ENCODE measurements at regions not wholly inside any gene's neighbourhood (a gene's known extent, or its start where the extent isn't known, plus 50 kb on each side); places are given as distances from the start of the nearest gene placed in this dataset.

GRCh38 chr6:165886169-165886568 is 223.1 kb upstream of the PDE10A start:
- peaks cover 0 to 6% (median 0%) of the 10 kb centered on the region in 4 experiments for H3K27me3 ChIP-seq (replicated peaks in 1 of 4; ENCODE audit: control extremely low read depth in 1 of 4, control insufficient read depth in 3 of 4, insufficient read depth in 4 of 4, low read length in 3 of 4)
- DNase-seq, result no peak
- intact Hi-C loops (cut with micrococcal nuclease), result no loop called here
- H3K4me1 Mint-ChIP-seq, result peaks cover 8% of the 10 kb centered on the region
- CTCF ChIA-PET, result interaction anchor here (0.8 kb wide), 1 partner anchor 212 kb away, joined by 3 read pairs; no protein-coding TSS in a partner anchor
- H3K4me3 Mint-ChIP-seq, result no peak overlapping the region
- H3K9me3 ChIP-seq (ENCODE audit: control extremely low read depth in 1 of 3, control insufficient read depth in 2 of 3, insufficient read depth in 1 of 3, low read length in 2 of 3), result peaks cover 0 to 11% (median 0%) of the 10 kb centered on the region in 3 donors
- H3K79me2 ChIP-seq (ENCODE audit: control insufficient read depth, insufficient read depth, low read length), result no peaks in the 10 kb centered on the region
- peaks cover 12% of the 10 kb centered on the region for H3K9me3 Mint-ChIP-seq (ENCODE audit: insufficient read depth)
- peaks cover 0 to 9% of the 10 kb centered on the region in 2 donors for H3K4me1 ChIP-seq (ENCODE audit: control insufficient read depth in 2 of 2, insufficient read depth in 2 of 2, low read length in 2 of 2)
- ATAC-seq (ENCODE audit: low read depth), result no peak
- no peak overlapping the region for H3K27ac ChIP-seq (ENCODE audit: low read length in 2 of 2)
- peaks cover 19% of the 10 kb centered on the region for H3K27me3 Mint-ChIP-seq
- no peak overlapping the region for H3K9ac ChIP-seq (ENCODE audit: low read length)
- H3K4me2 ChIP-seq (replicated peaks; ENCODE audit: low read depth, low read length, poor library complexity, severe bottlenecking), result no peak overlapping the region
- WGBS (ENCODE audit: insufficient coverage), result 100% methylated on average over 1 of the region's 1 CpG
- no peak overlapping the region for H3K27ac Mint-ChIP-seq
- no peak overlapping the region for H3K4me3 ChIP-seq (ENCODE audit: control extremely low read depth in 1 of 5, extremely low read depth in 1 of 5, insufficient read depth in 1 of 5, low read depth in 2 of 5, low read length in 4 of 5)
- H4K20me1 ChIP-seq (ENCODE audit: control insufficient read depth, insufficient read depth, low read length, poor library complexity, severe bottlenecking), result no peaks in the 10 kb centered on the region
- H3K36me3 ChIP-seq (replicated peaks in 1 of 2; ENCODE audit: control extremely low read depth in 1 of 2, control insufficient read depth in 1 of 2, extremely low read depth in 1 of 2, insufficient read depth in 2 of 2, low read length in 1 of 2), result no peaks in the 10 kb centered on the region
- H2AFZ ChIP-seq (ENCODE audit: insufficient read depth, low read depth, low read length, poor library complexity, severe bottlenecking), result no peak overlapping the region
- POLR2A ChIA-PET, result no interaction called here
- no peak for TF ChIP-seq EZH2 (IDR thresholded peaks at IDR 0.05; ENCODE audit: borderline replicate concordance, insufficient read depth, low read depth, low read length, poor library complexity, severe bottlenecking)
- TF ChIP-seq CTCF (IDR thresholded peaks at IDR 0.05), result no peak

DNA sequence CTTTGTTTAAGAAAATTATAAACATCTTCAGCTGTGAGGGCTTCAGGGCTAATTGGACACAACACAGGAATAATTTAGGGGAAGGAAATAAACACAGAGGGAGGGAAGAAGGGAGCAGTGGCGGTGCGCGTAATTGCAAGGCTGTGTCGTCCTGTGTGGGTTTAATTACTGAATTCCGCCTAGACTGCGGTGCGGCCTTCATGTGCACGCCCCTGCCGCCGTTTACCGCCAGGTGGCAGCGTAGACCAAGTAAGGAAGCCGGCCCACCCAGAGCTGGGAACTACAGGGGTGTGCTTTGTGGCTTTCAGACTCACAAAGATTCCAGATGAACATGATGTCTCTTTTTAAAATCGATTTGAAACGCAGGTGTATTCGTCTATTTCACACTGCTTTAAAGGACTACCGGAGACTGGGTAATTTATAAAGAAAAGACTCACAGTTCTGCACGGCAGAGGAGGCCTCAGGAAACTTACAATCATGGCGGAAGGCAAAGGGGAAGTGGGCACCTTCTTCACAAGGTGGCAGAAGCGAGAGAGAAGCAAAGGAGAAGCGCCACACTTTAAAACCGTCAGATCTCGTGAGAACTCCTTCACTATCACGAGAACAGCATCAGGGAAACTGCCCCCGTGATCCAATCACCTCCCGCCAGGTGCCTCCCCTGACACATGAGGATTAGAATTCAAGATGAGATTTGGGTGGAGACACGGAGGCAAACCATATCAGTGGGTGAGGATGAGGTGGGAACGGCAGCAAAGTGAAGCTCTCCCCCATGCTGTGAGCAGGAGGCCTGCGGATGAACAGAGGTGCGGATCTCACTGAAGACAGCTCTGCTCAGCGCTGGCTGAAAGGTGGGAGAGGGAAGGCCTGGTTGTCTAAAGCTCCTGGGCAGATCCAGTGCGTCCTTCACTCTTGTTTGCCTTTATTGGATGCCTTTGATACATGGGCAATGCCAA is 222.0 kb upstream of the PDE10A start:
- Histone ChIP-seq H2AFZ (ENCODE audit: insufficient read depth, low read depth, low read length, poor library complexity, severe bottlenecking) (peak overlapping the region; percentile 74), H3K4me2 (replicated peaks; ENCODE audit: low read depth, low read length, poor library complexity, severe bottlenecking) (peak overlapping the region; percentile 52), H4K20me1 (ENCODE audit: control insufficient read depth, insufficient read depth, low read length, poor library complexity, severe bottlenecking) (no peaks in the 10 kb centered on the region), H3K27ac (ENCODE audit: low read length in 2 of 2) (no peak overlapping the region), H3K27me3 (replicated peaks in 1 of 4; ENCODE audit: control extremely low read depth in 1 of 4, control insufficient read depth in 3 of 4, insufficient read depth in 4 of 4, low read length in 3 of 4) (peaks cover 0 to 3% (median 0%) of the 10 kb centered on the region in 4 experiments), H3K9ac (ENCODE audit: low read length) (peak overlapping the region; percentile 43), H3K4me3 (ENCODE audit: control extremely low read depth in 1 of 5, extremely low read depth in 1 of 5, insufficient read depth in 1 of 5, low read depth in 2 of 5, low read length in 4 of 5) (peak overlapping the region in 2 of 5 experiments; percentile 12 to 14), H3K4me1 (ENCODE audit: control insufficient read depth in 2 of 2, insufficient read depth in 2 of 2, low read length in 2 of 2) (peaks cover 0 to 9% of the 10 kb centered on the region in 2 donors), H3K79me2 (ENCODE audit: control insufficient read depth, insufficient read depth, low read length) (no peaks in the 10 kb centered on the region), H3K9me3 (ENCODE audit: control extremely low read depth in 1 of 3, control insufficient read depth in 2 of 3, insufficient read depth in 1 of 3, low read length in 2 of 3) (peaks cover 0 to 11% (median 0%) of the 10 kb centered on the region in 3 donors), H3K36me3 (replicated peaks in 1 of 2; ENCODE audit: control extremely low read depth in 1 of 2, control insufficient read depth in 1 of 2, extremely low read depth in 1 of 2, insufficient read depth in 2 of 2, low read length in 1 of 2) (no peaks in the 10 kb centered on the region)
- 27% methylated on average over 24 of the region's 32 CpGs for WGBS (ENCODE audit: insufficient coverage)
- no peak overlapping the region for H3K27ac Mint-ChIP-seq
- CTCF ChIA-PET, result interaction anchor here (0.8 to 2.0 kb wide), 10 partner anchors 9 to 517 kb away, joined by 3 to 8 read pairs (median 4); no protein-coding TSS in a partner anchor
- POLR2A ChIA-PET, result no interaction called here
- TF ChIP-seq CTCF (IDR thresholded peaks at IDR 0.05) (peak; percentile 76), EZH2 (IDR thresholded peaks at IDR 0.05; ENCODE audit: borderline replicate concordance, insufficient read depth, low read depth, low read length, poor library complexity, severe bottlenecking) (no peak)
- peaks cover 8% of the 10 kb centered on the region for H3K4me1 Mint-ChIP-seq
- DNase-seq, result peak; percentile 72
- ATAC-seq (ENCODE audit: low read depth), result peak; percentile 89
- peak overlapping the region; percentile 38 for H3K4me3 Mint-ChIP-seq
- H3K27me3 Mint-ChIP-seq, result peaks cover 9% of the 10 kb centered on the region
- H3K9me3 Mint-ChIP-seq (ENCODE audit: insufficient read depth), result peaks cover 12% of the 10 kb centered on the region
- intact Hi-C loops (cut with micrococcal nuclease), result no loop called here

Measured in B cell (primary cell).